HG02642 (cell line): ENCODE measurements at regions not wholly inside any gene's neighbourhood (a gene's known extent, or its start where the extent isn't known, plus 50 kb on each side); places are given as distances from the start of the nearest gene placed in this dataset.
"Not testable (repeated sequence)": the region's sequence is repeated elsewhere in the genome, so short reads cannot be mapped to it uniquely, and the experiment has no call there.

ENCODE experiments used
- ATAC-seq: cut with Tn5 transposase; IDR thresholded peaks from one replicate; pipeline ENCODE4 v1.9.1; 2021; ENCODE audit warnings: mild to moderate bottlenecking; ENCODE audit not compliant: unreplicated experiment, poor library complexity

- no peak for ATAC-seq
These were observed 749.8 kb upstream of the CDH9 start for GRCh38 chr5:27788184-27788583.

DNA sequence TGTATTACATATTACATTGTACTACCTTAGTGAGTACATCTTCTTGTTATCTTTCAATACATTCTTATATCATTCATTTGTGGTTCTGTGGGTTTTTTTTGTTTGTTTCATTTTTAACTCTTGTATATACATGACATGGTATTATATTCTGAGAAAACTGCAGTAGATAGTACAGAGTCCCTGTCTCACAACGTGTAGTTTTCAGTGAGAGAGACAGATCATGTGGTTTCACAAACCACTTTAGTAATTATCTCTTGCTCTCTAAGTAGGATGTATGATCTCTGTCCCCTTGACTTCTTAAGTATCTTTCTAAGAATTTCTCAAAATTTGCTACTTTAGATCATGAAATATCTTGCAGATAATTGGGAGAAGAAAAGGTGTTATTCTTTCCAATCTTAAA, 745.9 kb upstream of the CDH9 start:
- no peak for ATAC-seq

- ATAC-seq, result no peak
These were observed 739.7 kb upstream of the CDH9 start for GRCh38 chr5:27778121-27778520.

GRCh38 chr5:27773636-27774035, 735.2 kb upstream of the CDH9 start:
- ATAC-seq, result no peak

GRCh38 chr5:27773166-27773565, 734.8 kb upstream of the CDH9 start:
- no peak for ATAC-seq

DNA sequence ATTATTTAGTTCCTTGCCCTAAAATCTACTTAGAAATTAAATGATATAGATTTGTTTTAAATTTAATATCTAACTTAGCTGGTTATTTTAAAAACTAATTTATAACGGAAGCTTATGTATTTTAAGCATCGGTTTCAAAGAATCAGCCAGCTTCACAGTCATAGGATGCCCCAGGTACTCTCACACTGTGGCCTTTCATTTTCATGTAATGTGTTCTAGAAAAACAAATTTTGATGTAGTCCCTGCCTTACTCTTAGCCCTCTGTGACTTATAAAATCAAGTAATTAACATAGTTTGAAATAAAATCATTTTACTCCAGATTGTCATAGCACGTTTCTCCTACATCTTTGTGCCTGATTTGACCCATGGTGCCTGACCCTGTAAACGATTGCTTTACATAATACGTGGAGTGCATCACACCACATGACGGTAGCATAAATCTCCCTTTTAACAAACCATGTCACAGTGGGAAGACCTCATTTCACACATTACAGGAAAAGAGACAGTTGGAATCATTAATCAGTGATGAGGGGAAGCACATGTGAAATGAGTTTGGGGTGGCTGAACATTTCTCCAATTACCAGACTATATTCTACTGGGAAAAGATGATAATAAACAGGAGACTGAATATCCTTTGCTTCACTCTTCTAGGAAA, 731.5 kb upstream of the CDH9 start:
- no peak for ATAC-seq

DNA sequence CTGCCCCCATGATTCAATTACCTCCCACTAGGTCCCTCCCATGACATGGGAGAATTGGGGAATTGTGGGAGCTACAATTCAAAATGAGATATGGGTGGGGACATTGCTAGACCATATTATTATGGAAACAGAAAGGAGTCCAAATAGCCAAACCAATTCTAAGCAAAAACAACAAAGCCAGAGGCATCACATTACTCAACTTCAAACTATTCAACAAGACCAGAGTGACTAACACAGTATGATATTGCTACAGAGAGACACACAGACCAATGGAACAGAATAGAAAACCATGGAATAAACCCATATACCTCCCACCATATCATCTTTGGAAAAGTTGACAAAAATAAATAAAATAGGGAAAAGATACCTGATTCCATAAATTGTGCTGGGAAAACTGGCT, 710.5 kb upstream of the CDH9 start:
- no peak for ATAC-seq

DNA sequence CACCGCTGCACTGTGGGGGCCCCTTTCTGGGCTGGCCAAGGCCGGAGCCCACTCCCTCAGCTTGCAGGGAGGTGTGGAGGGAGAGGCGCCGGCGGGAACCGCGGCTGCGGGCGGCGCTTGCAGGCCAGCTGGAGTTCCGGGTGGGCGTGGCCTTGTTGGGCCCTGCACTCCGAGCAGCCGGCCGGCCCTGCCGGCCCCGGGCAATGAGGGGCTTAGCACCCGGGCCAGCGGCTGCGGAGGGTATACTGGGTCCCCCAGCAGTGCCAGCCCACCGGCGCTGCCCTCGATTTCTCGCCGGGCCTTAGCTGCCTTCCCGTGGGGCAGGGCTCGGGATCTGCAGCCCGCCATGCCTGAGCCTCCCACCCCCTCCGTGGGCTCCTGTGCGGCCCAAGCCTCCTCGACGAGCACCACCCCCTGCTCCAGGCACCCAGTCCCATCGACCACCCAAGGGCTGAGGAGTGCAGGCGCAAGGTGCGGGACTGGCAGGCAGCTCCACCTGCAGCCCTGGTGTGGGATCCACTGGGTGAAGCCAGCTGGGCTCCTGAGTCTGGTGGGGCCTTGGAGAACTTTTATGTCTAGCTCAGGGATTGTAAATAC, 705.1 kb upstream of the CDH9 start:
- ATAC-seq, result not testable (repeated sequence)

DNA sequence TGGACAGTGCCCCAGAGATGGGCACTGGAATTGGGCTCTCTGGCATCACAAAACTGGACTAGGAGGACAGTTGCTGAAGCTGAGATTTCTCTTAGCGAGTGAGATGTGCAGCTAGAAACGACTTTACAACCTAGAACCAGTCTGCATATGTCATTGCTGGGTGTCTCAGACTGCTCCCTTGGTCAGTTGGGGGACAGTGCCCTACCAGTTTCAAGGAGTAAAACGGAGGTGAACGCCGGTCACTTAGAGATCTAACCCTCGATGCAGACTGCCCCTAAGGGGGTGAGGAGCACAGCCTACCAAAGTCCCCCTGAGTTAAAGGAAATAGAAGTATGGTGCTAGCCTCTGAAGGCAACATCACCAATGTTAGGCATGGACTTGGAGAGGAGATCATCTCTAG, 704.4 kb upstream of the CDH9 start:
- ATAC-seq, result no peak

- ATAC-seq, result no peak
These were observed 696.5 kb upstream of the CDH9 start for GRCh38 chr5:27734838-27735237.

DNA sequence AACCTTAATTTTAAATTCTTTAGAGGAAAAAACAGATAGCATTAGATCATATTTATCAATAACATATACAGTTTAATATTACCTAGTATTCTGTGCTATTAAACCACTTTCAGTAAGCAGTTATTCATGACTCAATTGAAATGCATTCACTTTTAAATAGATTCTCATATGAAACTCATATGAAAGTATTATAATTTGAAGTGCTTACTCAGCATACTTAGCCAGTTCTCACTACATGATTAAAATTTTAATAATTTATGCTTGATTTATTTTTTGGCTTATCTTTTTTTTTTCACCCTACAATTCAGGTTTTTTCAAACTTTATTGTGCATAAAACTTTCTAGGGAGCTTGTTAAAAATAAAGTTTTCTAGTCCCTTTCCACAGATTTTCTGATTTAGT, 694.9 kb upstream of the CDH9 start:
- ATAC-seq, result no peak

GRCh38 chr5:27727254-27727653, 688.9 kb upstream of the CDH9 start:
- ATAC-seq, result no peak

DNA sequence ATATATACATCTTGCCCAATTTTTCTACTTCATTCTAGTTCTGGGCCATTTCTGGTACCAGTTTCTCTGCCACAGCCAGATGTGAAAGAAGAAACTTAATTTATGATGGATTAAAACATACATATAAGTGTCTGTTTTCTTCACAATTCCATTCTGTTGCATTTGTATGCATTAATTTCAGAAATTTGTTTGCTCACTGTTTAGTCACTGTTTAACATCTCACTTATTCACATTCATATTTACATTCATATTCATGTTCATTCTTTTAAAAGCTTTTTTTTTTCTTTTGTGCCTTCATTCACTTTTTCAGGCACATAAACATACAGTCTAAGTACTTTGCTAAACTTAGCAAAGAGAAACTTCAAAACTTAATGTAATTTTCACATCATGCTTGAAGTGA, 684.0 kb upstream of the CDH9 start:
- ATAC-seq, result no peak

DNA sequence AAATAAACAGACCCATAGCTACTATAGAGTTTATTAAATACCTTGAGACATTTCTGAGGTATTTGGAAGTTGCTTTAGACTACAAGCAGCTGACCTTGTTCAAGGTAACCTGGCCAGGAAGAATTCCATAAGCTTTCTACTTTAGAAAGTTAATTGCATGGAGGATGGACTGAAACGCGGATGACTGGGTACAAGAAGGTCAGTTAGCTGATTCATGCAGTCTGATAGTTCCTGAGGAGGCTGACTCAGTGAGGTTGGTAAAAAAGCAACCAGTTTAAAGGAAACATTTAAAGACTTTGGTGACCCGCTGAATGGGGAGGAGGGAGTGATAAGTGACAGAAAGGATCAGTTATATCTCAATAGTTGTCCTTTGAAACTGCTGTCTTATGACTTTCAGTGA, 670.1 kb upstream of the CDH9 start:
- no peak for ATAC-seq

- ATAC-seq, result no peak
These were observed 668.4 kb upstream of the CDH9 start for GRCh38 chr5:27706832-27707231.

DNA sequence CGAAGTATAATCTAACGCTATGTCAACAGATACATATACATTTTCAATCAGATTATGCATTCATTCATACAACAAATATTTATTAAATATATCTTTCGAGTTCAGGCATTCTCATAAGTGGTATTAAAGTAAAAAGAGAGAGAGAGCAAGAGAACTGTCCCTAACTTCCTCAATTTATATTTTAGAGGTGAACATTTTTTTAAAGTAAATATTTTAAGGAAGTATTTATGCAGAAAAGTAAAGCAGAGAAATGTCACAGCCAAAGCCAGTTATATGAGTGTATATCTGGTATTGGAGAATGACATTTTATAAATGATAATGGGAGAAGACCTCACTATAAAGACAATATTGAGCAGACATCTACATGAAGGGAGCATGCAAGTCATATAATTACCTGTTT, 667.3 kb upstream of the CDH9 start:
- no peak for ATAC-seq

- ATAC-seq, result no peak
These were observed 663.8 kb upstream of the CDH9 start for GRCh38 chr5:27701931-27702903.

DNA sequence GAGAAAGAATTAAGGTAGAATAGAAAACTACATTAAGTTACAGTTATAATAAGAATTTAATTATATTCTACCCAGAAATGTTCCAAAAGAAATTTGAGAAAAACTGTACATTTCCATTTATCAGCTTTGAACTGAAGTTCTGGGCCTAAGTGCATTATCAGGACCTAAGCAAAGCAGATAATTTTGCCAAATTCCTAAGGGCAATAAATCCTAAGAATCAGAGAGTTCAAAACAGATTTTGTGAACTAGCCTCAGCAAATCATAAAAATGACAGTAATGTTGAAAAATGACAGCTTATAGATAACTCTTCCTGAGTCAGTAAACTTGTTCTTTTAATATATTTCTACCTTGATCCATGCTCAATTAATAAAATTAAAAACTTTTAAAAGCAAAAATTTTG, 662.1 kb upstream of the CDH9 start:
- ATAC-seq, result no peak

DNA sequence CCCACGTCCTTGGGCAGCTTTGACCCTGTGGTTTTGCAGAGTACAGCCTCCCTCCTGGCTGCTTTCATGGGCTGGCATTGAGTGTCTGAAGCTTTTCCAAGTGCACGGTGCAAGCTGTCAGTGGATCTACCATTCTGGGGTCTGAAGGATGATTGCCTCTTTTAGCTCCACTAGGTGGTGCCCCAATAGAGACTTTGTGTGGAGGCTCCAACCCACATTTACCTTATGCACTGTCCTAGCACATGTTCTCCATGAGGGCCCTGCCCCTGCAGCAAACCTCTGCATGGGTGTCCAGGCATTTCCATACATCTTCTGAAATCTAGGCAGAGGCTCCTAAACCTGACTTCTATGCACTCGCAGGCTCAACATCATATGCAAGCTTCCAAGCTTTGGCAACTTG, 644.2 kb upstream of the CDH9 start:
- ATAC-seq, result no peak

DNA sequence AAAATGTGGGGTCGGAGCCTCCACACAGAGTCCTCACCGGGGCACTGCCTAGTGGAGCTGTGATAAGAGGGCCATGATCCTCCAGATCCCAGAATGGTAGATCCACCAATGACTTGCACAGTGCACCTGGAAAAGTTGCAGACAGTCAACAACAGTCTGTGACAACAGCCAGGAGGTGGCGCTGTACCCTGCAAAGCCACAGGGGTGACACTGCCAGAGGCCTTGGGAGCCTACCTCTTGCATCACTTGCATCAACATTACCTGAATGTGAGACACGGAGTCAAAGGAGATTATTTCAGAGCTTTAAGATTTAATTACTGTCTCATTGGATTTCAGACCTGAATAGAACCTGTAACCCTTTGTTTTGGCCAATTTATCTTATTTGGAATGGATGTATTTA, 614.1 kb upstream of the CDH9 start:
- ATAC-seq, result no peak

GRCh38 chr5:27639005-27639612, 600.7 kb upstream of the CDH9 start:
- ATAC-seq, result no peak
